Caco-2 (cell line): ENCODE measurements at regions not wholly inside any gene's neighbourhood (a gene's known extent, or its start where the extent isn't known, plus 50 kb on each side); places are given as distances from the start of the nearest gene placed in this dataset.

ENCODE experiments used
- BruUV-seq: library from RNA; stranded (reverse); fragments of 400-500 nt; replicated peaks from 2 replicates; lab custom pipeline; 2021; lab: Mats Ljungman, UMichigan
- CTCF ChIA-PET: fragments of 300-600 bp; sonication (Branson Sonifier 250); formaldehyde crosslinking; loops from one replicate; lab custom pipeline; 2022; ENCODE audit warnings: antibody characterized with exemption; lab: Charles Lee
- POLR2A ChIA-PET: fragments of 300-600 bp; sonication (Branson Sonifier 250); formaldehyde crosslinking; loops from one replicate; lab custom pipeline; 2022; ENCODE audit warnings: antibody characterized with exemption; lab: Charles Lee
- DNase-seq, 2 experiments: peaks; one replicate each; pipeline versions ENCODE4 v3.0.0 to v3.0.0-alpha.2; 2020 to 2022
- H3K27me3 ChIP-seq: replicated peaks from 2 replicates; pipeline ENCODE4 v1.6.0; 2011; ENCODE audit warnings: low read length; ENCODE audit not compliant: control insufficient read depth, insufficient read depth
- H3K36me3 ChIP-seq: 2 replicates; pipeline ENCODE4 v1.5.1; 2011; ENCODE audit warnings: low read length; ENCODE audit not compliant: control insufficient read depth, insufficient read depth
- H3K4me1 ChIP-seq: fragments of 250-450 bp; sonication (Bioruptor Pico); 2 replicates; pipeline ENCODE4 v1.5.1; 2020; ENCODE audit warnings: mild to moderate bottlenecking
- H3K4me3 ChIP-seq: 2 replicates; pipeline ENCODE4 v1.5.1; 2011; ENCODE audit warnings: low read depth, mild to moderate bottlenecking, control low read depth, low read length
- H3K9me3 ChIP-seq: fragments of 250-450 bp; sonication (Bioruptor Pico); 2 replicates; pipeline ENCODE4 v1.5.1; 2020; ENCODE audit warnings: mild to moderate bottlenecking, moderate library complexity
- H3K27ac Mint-ChIP-seq: one replicate; pipeline ENCODE4 v1.8.0; 2022; ENCODE audit warnings: mixed read lengths; ENCODE audit not compliant: unreplicated experiment
- H3K27me3 Mint-ChIP-seq: one replicate; pipeline ENCODE4 v1.8.0; 2022; ENCODE audit warnings: mixed read lengths; ENCODE audit not compliant: insufficient read depth, unreplicated experiment
- H3K36me3 Mint-ChIP-seq: one replicate; pipeline ENCODE4 v1.8.0; 2022; ENCODE audit warnings: mild to moderate bottlenecking, mixed read lengths; ENCODE audit not compliant: insufficient read depth, unreplicated experiment
- H3K4me1 Mint-ChIP-seq: one replicate; pipeline ENCODE4 v1.8.0; 2022; ENCODE audit warnings: low read depth, mixed read lengths; ENCODE audit not compliant: unreplicated experiment
- H3K4me3 Mint-ChIP-seq: one replicate; pipeline ENCODE4 v1.8.0; 2022; ENCODE audit warnings: mild to moderate bottlenecking, moderate library complexity, mixed read lengths; ENCODE audit not compliant: unreplicated experiment
- H3K9me3 Mint-ChIP-seq: one replicate; pipeline ENCODE4 v1.8.0; 2022; ENCODE audit warnings: mixed read lengths; ENCODE audit not compliant: unreplicated experiment
- intact Hi-C: fragments of 100-400 bp; cut with micrococcal nuclease; formaldehyde crosslinking; loops from one replicate; pipeline ENCODE4 v1.10.0; 2022; ENCODE audit not compliant: unreplicated experiment
- TF ChIP-seq, protein P1 (sequence below), 2 experiments: fragments of 200-600 bp in 1 of 2; IDR thresholded peaks; 1 replicate in 1 of 2; 2 replicates in 1 of 2; pipeline versions ENCODE4 v1.5.1 to v1.8.0; 2011 to 2022; ENCODE audit warnings: antibody characterized with exemption in 1 of 2, control low read depth in 1 of 2, inconsistent platforms in 1 of 2, low read depth in 1 of 2, low read length in 1 of 2, mild to moderate bottlenecking in 1 of 2, moderate library complexity in 1 of 2; ENCODE audit not compliant: insufficient read depth in 1 of 2, severe bottlenecking in 1 of 2, unreplicated experiment in 1 of 2

GRCh38 chrX:69032601-69033000 is 132.7 kb downstream of the PJA1 start:
- TF ChIP-seq, protein P1, sequence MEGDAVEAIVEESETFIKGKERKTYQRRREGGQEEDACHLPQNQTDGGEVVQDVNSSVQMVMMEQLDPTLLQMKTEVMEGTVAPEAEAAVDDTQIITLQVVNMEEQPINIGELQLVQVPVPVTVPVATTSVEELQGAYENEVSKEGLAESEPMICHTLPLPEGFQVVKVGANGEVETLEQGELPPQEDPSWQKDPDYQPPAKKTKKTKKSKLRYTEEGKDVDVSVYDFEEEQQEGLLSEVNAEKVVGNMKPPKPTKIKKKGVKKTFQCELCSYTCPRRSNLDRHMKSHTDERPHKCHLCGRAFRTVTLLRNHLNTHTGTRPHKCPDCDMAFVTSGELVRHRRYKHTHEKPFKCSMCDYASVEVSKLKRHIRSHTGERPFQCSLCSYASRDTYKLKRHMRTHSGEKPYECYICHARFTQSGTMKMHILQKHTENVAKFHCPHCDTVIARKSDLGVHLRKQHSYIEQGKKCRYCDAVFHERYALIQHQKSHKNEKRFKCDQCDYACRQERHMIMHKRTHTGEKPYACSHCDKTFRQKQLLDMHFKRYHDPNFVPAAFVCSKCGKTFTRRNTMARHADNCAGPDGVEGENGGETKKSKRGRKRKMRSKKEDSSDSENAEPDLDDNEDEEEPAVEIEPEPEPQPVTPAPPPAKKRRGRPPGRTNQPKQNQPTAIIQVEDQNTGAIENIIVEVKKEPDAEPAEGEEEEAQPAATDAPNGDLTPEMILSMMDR (IDR thresholded peaks at IDR 0.05; ENCODE audit: insufficient read depth in 1 of 2, low read depth in 1 of 2, low read length in 1 of 2, severe bottlenecking in 1 of 2, unreplicated experiment in 1 of 2) = no peak
- no peak overlapping the region for H3K4me3 Mint-ChIP-seq
- intact Hi-C loops = no loop called here
- H3K36me3 ChIP-seq = no peaks in the 10 kb centered on the region
- no peaks in the 10 kb centered on the region for H3K27me3 ChIP-seq
- H3K36me3 Mint-ChIP-seq = no peaks in the 10 kb centered on the region
- no peaks in the 10 kb centered on the region for H3K9me3 ChIP-seq
- no peaks in the 10 kb centered on the region for H3K27me3 Mint-ChIP-seq
- H3K4me1 ChIP-seq = no peaks in the 10 kb centered on the region
- no peak overlapping the region for H3K27ac Mint-ChIP-seq
- DNase-seq = peak; percentile 5 to 44
- ChIA-PET CTCF (interaction anchor here (0.8 kb wide), 1 partner anchor 204 kb away, joined by 3 read pairs; the partner anchor contains the start of gene EFNB1), POLR2A (no interaction called here)
- no peak overlapping the region for H3K4me3 ChIP-seq
- no peaks in the 10 kb centered on the region for H3K9me3 Mint-ChIP-seq
- H3K4me1 Mint-ChIP-seq = no peaks in the 10 kb centered on the region
- no TSS peak for BruUV-seq

DNA sequence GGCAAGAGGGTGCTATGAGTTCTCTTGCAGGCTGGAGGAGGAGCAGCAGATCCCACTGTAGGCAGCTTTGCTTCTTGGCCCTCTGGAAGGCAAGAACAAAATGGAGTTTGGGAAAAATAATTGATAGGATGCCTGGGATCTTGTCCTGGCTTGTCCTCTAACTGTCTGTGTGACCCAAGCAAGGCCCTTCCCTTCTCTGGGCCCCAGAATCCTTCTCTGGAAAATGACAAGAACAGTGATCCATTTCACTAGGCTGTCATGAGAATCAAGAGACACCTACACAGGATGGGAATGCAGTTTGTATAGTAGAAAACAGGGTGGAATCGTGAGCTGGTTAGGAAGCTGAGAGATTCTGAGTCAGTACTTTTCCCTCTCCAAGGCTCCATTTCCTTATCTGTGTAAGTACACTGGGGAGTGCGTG is 133.3 kb downstream of the PJA1 start:
- ChIA-PET POLR2A (no interaction called here), CTCF (no interaction called here)
- intact Hi-C loops = loop anchor here (1.0 kb wide), 1 partner anchor 204 kb away; no protein-coding TSS in a partner anchor
- no peak for DNase-seq
- Histone ChIP-seq H3K36me3 (no peaks in the 10 kb centered on the region), H3K4me3 (no peak overlapping the region), H3K4me1 (peaks cover 3% of the 10 kb centered on the region; the same call in 1 of the 2 replicates), H3K9me3 (no peaks in the 10 kb centered on the region), H3K27me3 (no peaks in the 10 kb centered on the region)
- Mint-ChIP-seq H3K4me3 (no peak overlapping the region), H3K27ac (no peak overlapping the region), H3K9me3 (no peaks in the 10 kb centered on the region), H3K27me3 (no peaks in the 10 kb centered on the region), H3K4me1 (no peaks in the 10 kb centered on the region), H3K36me3 (no peaks in the 10 kb centered on the region)
- no TSS peak for BruUV-seq
- TF ChIP-seq, protein P1 (IDR thresholded peaks at IDR 0.05; ENCODE audit: insufficient read depth in 1 of 2, low read depth in 1 of 2, low read length in 1 of 2, severe bottlenecking in 1 of 2, unreplicated experiment in 1 of 2) = no peak

DNA sequence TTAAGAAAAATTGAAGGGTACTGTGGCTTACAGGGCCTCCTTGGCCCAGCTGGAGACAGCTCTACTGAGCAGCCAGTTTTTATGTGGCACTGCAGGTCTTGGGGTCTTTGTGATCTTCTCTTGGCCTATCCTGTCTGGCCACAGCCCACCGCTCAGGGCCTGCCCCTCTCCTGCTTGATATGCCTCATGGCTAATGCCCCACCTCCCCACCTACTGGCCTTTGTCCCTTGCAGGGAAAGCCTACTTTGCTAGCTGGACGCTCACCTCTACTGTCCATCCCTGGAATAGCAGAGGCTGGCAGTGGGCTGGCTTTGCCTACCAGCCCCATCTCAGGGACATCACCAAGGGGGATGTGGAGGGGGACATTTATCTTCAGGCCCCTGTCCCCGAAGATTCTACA is 134.1 kb downstream of the PJA1 start:
- Mint-ChIP-seq H3K4me3 (no peak overlapping the region), H3K27me3 (no peaks in the 10 kb centered on the region), H3K9me3 (no peaks in the 10 kb centered on the region), H3K4me1 (no peaks in the 10 kb centered on the region), H3K27ac (no peak overlapping the region), H3K36me3 (no peaks in the 10 kb centered on the region)
- Histone ChIP-seq H3K27me3 (no peaks in the 10 kb centered on the region), H3K4me1 (peaks cover 5% of the 10 kb centered on the region; the same call in 1 of the 2 replicates), H3K36me3 (no peaks in the 10 kb centered on the region), H3K4me3 (no peak overlapping the region), H3K9me3 (no peaks in the 10 kb centered on the region)
- DNase-seq = peak; percentile 24 to 37
- TF ChIP-seq, protein P1 (IDR thresholded peaks at IDR 0.05; ENCODE audit: insufficient read depth in 1 of 2, low read depth in 1 of 2, low read length in 1 of 2, severe bottlenecking in 1 of 2, unreplicated experiment in 1 of 2) = peak in 1 of 2 experiments; percentile 50
- intact Hi-C loops = loop anchor here (1.0 kb wide), 1 partner anchor 203 kb away; no protein-coding TSS in a partner anchor
- ChIA-PET POLR2A (no interaction called here), CTCF (interaction anchor here (1.0 kb wide), 1 partner anchor 202 kb away, joined by 3 read pairs; the partner anchor contains the start of gene EFNB1)
- no TSS peak for BruUV-seq
